HEK293 (cell line): ENCODE measurements at regions not wholly inside any gene's neighbourhood (a gene's known extent, or its start where the extent isn't known, plus 50 kb on each side); places are given as distances from the start of the nearest gene placed in this dataset.

ENCODE experiments used
- KLF10 ChIP-seq: fragments of 450-650 bp; IDR thresholded peaks from 2 replicates; pipeline ENCODE4 v1.5.1; 2018; ENCODE audit warnings: missing biosample characterization, mild to moderate bottlenecking, missing genetic modification characterization
- SETDB1 ChIP-seq: IDR thresholded peaks from one replicate; pipeline ENCODE4 v1.6.1; 2017; ENCODE audit warnings: mild to moderate bottlenecking, low read length, moderate library complexity, mixed read lengths; ENCODE audit not compliant: insufficient read length
- YY1 ChIP-seq: fragments of 450-650 bp; formaldehyde crosslinking; IDR thresholded peaks from 2 replicates; pipeline ENCODE4 v1.5.1; 2018; ENCODE audit warnings: missing biosample characterization, missing genetic modification characterization
- ZBTB17 ChIP-seq: fragments of 450-650 bp; formaldehyde crosslinking; IDR thresholded peaks from 2 replicates; pipeline ENCODE4 v1.5.1; 2016; ENCODE audit warnings: missing biosample characterization, missing genetic modification characterization
- ZNF121 ChIP-seq: fragments of 450-650 bp; formaldehyde crosslinking; IDR thresholded peaks from 2 replicates; pipeline ENCODE4 v1.5.1; 2016; ENCODE audit warnings: missing biosample characterization, missing genetic modification characterization
- ZNF155 ChIP-seq: fragments of 450-650 bp; formaldehyde crosslinking; IDR thresholded peaks from 2 replicates; pipeline ENCODE4 v1.5.1; 2016; ENCODE audit warnings: missing biosample characterization, missing genetic modification characterization
- ZNF184 ChIP-seq: fragments of 450-650 bp; IDR thresholded peaks from 2 replicates; pipeline ENCODE4 v1.5.1; 2018; ENCODE audit warnings: missing biosample characterization, mild to moderate bottlenecking, missing genetic modification characterization
- ZNF266 ChIP-seq: fragments of 450-650 bp; formaldehyde crosslinking; IDR thresholded peaks from 2 replicates; pipeline ENCODE4 v1.5.1; 2016; ENCODE audit warnings: missing biosample characterization, missing genetic modification characterization, low read depth
- ZNF302 ChIP-seq: fragments of 450-650 bp; formaldehyde crosslinking; IDR thresholded peaks from 2 replicates; pipeline ENCODE4 v1.5.1; 2016; ENCODE audit warnings: missing biosample characterization, missing genetic modification characterization, low read depth
- ZNF311 ChIP-seq: fragments of 450-650 bp; formaldehyde crosslinking; IDR thresholded peaks from 2 replicates; pipeline ENCODE4 v1.5.1; 2017; ENCODE audit warnings: missing biosample characterization, missing genetic modification characterization, borderline replicate concordance
- ZNF324 ChIP-seq: fragments of 450-650 bp; formaldehyde crosslinking; IDR thresholded peaks from 2 replicates; pipeline ENCODE4 v1.5.1; 2016; ENCODE audit warnings: missing biosample characterization, missing genetic modification characterization
- ZNF548 ChIP-seq: fragments of 450-650 bp; formaldehyde crosslinking; IDR thresholded peaks from 2 replicates; pipeline ENCODE4 v1.5.1; 2016; ENCODE audit warnings: missing biosample characterization, missing genetic modification characterization
- TF ChIP-seq, protein P1 (sequence below): fragments of 450-650 bp; formaldehyde crosslinking; IDR thresholded peaks from 2 replicates; pipeline ENCODE4 v1.5.1; 2016; ENCODE audit warnings: missing biosample characterization, missing genetic modification characterization
- TF ChIP-seq, protein P2 (sequence below): IDR thresholded peaks from 2 replicates; pipeline ENCODE4 v1.6.1; 2011; ENCODE audit warnings: mild to moderate bottlenecking, low read depth, low read length, borderline replicate concordance

DNA sequence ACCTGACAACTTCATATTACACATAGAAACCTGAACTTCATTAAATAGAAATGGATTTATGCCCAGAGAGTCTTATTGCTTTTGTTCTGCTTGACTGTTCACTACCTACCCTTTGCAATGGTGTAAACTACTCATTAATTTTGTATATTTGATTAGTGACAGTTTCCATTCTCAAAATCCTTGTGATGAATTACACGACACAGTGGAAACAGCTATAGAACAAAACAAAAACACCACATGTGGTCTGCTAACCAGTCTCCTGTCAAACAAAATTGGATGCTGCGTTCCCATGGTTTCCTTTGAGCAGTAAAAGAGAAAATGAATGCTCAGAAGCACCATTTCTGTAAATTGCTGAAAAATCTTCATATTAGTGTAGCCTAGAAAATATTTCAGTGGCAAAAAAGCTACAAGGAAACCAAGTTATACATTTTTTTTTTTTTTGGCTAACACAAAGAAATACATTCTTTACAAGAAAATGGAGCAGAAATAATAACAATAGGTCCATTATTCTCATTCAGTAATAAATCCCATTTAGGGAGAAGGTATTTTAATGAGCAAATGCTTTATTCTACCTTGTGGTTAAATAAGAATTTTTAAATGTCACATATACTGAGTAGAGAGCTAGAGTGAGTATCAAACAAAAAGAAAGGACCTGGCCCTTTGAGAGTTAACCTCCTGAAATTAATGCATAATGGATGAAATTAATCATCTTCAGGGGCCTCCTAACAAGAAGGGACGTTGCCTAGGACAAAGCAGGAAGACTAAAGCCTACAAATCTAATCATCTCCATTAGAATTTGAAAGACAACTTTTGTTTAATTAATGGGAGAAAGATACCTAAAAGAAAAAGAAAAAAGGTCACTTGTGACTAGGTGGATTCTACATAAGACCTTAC is 355.1 kb upstream of the ZC3H15 start:
- TF ChIP-seq YY1 (no peak), SETDB1 (no peak), ZNF324 (tag by site-specific recombination) (no peak), ZNF184 (tag by site-specific recombination) (no peak), ZNF155 (tag by site-specific recombination) (no peak), ZNF311 (tag by site-specific recombination) (no peak), KLF10 (tag by site-specific recombination) (no peak), ZNF266 (no peak), ZNF121 (tag by site-specific recombination) (no peak), ZNF302 (tag by site-specific recombination) (no peak), ZBTB17 (tag by site-specific recombination) (no peak), ZNF548 (no peak)
- TF ChIP-seq, protein P1, sequence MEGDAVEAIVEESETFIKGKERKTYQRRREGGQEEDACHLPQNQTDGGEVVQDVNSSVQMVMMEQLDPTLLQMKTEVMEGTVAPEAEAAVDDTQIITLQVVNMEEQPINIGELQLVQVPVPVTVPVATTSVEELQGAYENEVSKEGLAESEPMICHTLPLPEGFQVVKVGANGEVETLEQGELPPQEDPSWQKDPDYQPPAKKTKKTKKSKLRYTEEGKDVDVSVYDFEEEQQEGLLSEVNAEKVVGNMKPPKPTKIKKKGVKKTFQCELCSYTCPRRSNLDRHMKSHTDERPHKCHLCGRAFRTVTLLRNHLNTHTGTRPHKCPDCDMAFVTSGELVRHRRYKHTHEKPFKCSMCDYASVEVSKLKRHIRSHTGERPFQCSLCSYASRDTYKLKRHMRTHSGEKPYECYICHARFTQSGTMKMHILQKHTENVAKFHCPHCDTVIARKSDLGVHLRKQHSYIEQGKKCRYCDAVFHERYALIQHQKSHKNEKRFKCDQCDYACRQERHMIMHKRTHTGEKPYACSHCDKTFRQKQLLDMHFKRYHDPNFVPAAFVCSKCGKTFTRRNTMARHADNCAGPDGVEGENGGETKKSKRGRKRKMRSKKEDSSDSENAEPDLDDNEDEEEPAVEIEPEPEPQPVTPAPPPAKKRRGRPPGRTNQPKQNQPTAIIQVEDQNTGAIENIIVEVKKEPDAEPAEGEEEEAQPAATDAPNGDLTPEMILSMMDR = no peak
- TF ChIP-seq, protein P2, sequence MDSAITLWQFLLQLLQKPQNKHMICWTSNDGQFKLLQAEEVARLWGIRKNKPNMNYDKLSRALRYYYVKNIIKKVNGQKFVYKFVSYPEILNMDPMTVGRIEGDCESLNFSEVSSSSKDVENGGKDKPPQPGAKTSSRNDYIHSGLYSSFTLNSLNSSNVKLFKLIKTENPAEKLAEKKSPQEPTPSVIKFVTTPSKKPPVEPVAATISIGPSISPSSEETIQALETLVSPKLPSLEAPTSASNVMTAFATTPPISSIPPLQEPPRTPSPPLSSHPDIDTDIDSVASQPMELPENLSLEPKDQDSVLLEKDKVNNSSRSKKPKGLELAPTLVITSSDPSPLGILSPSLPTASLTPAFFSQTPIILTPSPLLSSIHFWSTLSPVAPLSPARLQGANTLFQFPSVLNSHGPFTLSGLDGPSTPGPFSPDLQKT = no peak
